ENCODE measurements at regions not wholly inside any gene's neighbourhood (a gene's known extent, or its start where the extent isn't known, plus 50 kb on each side); places are given as distances from the start of the nearest gene placed in this dataset.

DNA sequence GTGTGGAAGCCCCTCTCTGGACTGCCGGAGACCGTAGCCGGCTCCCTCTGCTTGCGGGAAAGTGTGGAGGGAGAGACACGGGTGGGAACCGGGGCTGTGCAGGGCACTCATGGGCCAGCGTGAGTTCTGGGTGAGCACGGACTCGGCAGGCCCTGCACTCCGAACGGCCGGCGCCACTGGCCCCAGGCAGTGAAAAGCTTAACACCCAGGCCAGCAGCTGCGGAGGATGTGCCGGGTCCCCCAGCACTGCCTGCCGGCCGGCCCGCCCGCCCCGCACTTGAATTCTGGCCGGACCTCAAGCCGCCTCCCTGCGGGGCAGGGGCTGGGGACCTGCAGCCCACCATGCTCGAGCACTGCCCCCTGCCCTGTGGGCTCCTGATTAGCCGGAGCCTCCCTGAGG is 147.0 kb downstream of the FGF9 start:
- no peak for DNase-seq (ENCODE audit: low read depth, low spot score)

DNA sequence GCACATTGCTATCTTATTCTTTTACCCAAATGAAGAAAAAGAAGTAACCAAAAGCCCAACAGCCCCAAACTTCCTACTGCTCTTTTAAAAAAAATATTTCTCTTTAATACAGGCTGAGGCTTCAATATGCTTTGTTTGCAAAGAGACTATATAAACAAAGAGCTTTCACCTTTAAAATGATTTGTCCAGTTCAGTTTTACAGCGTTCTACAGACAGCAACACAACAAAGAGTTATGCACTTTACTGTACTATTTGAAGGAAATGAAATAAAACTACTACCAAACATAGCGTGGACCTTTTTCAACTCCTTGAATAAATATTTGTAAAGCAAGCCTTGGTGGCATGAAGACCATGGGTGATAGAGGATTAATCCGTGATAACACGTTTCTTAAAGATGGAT is 151.2 kb downstream of the FGF9 start:
- no peak for DNase-seq (ENCODE audit: low read depth, low spot score)

DNA sequence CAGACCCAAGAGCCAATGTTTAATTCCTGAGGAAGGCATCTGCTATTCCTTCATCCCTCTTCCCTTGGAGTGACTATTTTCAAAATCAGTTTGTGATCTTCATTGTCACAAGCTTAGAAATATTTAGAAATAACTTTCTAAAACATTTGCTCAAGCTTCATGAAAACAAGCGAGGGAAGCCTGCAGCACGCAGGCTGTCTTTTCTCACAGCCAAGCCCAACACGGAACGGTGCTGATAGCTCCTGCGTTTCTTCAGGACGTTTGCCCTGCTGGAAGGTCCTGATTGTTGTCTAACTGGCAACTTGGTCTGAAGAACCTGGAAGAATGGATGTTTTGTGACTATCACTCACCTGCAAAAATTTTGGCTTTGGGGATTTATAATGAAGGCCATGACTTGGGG is 152.5 kb downstream of the FGF9 start:
- DNase-seq (ENCODE audit: low read depth, low spot score): no peak

DNA sequence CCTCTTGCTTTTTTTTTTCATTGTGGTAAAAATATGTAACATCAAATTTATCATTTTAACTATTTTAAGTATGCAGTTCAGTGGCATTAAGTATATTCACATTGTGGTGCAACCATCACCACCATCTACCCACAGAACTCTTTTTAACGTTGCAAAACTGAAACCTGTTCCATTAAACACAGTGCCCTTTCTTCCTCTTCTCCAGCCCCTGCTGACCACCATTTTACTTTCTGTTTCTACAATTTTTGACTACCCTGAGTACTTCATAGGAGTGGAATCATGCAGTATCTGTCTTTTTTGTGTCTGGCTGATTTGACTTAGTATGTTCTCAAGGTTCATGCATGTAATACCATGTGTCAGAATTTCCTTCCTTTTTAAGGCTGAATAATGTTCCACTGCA is 153.1 kb downstream of the FGF9 start:
- no peak for DNase-seq (ENCODE audit: low read depth, low spot score)

DNA sequence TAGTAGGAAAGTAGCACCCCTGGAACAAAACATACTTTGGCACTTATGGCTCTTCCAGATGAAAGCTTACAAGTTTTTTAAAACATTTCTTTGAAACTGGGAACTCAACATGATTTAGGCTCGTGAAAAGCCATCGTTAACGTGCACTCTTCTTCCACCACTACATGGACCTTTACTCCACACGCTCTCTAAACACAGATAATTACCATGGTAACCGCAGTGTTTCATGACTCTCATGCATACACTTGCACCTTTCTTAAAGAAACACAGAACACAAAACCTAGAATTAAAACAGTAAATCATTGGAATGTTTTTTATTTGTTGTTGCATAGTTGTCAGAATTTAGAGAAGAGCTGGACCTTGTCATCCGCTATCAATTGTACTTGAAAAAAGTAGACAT is 154.3 kb downstream of the FGF9 start:
- DNase-seq (ENCODE audit: low read depth, low spot score): no peak

DNA sequence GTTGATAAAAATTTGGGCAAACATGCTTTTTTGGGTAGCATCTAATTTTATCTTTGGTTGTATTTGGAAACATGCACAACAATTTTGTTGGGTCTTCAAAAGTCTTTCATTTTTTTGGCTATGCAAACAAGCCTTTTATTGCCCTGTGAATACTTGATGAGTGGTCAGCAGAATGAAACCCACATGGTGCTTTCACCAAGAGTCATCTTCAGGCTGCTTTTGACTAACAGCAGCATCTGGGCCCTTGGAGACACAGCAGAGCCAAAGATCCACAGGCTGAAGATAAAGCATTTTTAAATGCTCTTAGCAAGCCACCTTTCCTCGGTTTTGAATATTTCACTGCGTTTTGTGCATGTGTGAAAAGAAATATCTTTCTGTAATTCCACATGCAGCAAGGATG is 154.9 kb downstream of the FGF9 start:
- no peak for DNase-seq (ENCODE audit: low read depth, low spot score)

DNA sequence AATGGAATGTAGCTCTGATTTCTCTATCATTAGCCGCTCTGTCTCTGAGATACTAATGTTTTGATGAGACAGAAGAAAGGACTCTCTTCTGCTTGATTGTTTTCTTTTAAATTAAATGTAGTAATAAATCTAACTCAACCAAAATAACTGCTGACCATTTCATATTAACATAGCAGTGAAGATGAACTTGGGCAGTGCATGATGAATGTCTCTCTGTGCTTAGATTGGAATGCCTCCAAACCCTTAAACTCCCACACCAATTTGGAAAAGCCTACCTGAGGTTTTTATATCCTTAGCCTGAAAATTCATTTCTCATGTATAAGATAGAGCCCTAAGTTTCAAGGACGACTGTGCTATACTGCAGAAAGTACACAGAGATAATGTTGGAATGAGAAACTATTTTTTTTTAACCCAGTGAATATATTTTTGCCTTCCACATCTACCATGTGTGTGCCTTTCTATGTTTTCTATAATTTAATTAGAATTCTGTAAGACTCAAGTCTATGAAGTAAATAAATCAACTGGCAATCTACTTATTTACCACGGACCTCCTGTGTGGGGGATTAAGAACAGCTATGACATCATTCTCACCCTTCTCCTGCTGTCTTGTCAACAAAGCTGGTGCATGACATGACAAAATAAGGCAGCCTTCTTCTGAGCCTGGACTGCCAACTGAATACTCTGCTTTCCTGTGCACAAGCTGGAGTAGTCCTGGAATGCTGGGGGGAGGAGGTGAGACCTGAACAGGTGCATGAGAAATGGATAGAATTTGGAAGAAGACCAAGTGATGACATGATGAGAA is 155.5 kb downstream of the FGF9 start:
- no peak for DNase-seq (ENCODE audit: low read depth, low spot score)

DNA sequence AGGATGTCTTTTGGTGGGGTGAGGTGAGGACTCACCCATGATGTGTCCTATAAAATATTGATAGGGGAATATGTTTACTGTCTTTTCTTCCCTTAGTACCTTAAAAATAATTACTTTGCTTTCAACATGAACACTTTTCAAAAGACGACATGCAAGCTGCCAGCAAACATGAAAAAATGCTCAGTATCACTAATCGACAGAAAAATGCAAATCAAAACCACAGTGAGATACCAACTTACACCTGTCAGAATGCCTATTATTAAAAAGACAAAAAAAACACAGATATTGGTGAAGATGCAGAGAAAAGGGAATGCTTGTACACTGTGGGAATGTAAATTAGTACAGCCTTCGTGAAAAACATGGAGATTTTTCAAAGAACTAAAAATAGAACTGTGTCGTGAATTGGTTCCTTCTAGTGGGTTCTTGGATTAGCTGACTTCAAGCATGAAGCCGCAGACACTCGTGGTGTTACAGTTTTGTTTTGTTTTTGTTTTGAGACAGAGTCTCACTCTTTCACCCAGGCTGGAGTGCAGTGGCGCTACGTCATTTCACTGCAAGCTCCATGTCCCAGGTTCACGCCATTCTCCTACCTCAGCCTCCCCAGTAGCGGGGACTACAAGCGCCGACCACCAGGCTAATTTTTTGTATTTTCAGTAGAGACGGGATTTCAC is 160.9 kb downstream of the FGF9 start:
- no peak for DNase-seq (ENCODE audit: low read depth, low spot score)

DNA sequence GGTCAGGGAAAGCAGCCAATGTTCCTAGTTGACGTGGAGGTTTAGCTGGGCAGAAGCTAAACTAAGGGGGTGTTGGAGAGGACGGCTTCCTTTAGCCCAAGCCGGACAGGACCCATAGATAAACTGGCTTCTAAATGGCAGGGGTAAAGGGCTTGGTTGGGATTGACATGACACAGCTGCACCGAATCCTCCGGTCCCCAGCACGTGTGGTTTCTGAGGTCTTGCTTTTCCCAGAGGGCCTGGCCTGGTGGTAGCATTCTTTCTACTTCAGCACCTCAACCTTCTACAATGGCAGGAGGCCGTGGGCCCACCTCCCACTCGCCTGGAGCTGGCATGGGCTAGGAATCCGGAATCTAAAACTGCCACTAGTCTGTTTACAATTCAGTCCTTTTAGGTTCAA is 163.0 kb downstream of the FGF9 start:
- DNase-seq (ENCODE audit: low read depth, low spot score): no peak

DNA sequence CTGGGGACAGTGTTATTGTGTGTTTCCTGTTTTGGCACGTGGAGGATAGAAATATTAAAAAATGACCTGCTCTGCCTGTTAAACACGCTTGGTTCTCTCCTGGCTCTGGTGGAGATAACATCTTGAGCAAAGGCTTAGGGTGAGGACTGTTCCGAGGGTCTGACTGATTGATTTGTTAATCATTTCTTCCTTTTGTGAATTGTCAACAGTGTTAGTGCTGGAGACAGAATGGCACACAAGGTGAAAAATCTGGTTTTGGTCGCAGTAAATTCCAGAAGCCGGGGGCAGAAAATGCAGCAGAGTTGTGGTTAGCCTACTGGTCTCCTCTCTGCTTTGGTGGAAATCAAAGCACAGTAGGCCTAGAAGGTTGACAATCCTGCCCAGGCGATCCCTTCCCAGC is 163.6 kb downstream of the FGF9 start:
- DNase-seq (ENCODE audit: low read depth, low spot score): no peak

DNA sequence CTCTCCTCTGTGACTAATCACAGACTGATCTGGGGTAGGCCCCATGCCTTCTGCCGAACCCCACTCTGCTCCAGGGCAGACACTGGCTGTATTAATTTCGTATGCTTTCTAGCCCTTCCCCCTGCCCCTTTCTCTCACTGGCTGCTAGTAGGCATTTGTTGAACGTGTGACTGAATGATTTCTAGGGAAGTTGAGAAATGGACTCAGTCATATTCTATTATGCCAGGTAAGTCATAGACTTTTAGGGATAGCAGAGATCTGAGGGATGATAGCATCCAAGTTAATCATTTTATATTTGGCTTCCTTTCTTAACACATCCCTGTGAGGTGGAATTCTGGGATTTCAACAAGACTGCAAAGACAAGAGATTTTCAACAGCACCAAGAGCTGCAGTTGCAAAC is 166.4 kb downstream of the FGF9 start:
- no peak for DNase-seq (ENCODE audit: low read depth, low spot score)

DNA sequence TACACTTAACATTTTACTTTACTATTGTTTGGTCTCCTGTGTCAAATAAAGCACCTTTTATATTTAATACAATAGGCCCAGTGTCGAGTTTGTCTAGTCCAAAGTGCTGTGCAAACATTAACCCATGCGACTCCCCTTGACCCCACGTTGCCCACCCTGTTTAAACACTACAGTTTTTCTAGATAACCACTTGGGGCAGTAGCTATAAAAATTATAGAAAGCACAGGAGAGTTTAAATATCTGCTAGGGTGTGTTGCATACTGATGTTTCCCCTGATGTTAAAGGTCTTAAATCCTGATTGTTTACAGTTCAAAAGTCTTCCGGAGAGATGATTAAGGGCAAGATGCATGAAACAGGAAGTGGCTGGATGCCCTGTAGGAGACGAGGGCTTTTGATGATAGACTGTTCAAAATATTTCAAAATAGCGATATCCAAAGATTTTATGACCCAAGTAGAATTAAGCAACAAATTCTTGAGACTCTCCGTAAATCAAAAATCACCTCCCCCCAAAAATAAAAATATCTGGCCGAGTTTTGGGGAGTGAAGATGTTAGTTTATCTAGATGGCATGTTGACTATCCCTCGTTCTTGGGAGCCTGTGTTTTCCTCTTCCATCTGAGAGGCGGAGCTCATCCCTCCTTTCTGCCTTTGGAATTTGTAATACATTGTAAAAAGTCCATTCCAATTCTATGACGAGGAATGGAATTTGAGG is 167.1 kb downstream of the FGF9 start:
- peak; percentile 5 for DNase-seq (ENCODE audit: low read depth, low spot score)

DNA sequence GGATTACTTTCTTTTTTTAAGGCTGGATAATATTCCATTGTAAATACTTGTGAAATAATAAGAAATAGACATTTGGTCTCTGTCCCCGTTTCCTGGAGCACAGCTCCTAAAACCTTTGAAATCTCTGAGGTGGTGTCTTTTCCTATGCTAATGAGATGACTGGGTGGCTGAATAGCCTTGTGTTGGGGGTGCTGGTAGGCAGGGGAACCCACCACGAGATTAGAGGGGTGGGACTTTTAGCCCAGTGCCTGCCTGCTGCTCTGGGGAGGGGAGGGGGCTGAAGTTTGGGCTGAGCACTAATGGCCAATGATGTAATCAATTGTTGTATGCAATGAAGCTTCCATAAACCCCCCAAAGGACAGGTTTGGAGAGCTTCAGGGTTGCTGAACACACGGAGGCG is 175.7 kb downstream of the FGF9 start:
- DNase-seq (ENCODE audit: low read depth, low spot score): no peak

DNA sequence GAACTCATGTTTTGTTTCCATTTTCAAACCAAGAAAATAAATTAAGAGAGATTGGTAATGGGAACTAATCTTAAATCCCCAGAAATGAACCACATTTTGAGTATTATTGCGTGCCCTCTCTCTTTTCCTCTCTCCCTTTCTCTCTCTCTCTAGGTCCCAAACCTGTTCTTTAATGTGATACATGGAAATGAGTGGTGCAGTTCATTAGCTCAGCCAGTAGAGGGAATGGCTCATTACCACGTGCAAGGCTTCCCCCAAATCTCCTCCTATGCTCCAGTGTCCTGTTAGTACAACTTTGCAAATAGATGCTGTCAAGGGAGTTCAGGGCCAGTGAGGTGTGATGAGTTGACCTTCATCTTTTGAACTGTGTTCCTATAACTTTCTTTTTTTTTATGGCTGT is 178.4 kb downstream of the FGF9 start:
- peak; percentile 34 for DNase-seq (ENCODE audit: low read depth, low spot score)

DNA sequence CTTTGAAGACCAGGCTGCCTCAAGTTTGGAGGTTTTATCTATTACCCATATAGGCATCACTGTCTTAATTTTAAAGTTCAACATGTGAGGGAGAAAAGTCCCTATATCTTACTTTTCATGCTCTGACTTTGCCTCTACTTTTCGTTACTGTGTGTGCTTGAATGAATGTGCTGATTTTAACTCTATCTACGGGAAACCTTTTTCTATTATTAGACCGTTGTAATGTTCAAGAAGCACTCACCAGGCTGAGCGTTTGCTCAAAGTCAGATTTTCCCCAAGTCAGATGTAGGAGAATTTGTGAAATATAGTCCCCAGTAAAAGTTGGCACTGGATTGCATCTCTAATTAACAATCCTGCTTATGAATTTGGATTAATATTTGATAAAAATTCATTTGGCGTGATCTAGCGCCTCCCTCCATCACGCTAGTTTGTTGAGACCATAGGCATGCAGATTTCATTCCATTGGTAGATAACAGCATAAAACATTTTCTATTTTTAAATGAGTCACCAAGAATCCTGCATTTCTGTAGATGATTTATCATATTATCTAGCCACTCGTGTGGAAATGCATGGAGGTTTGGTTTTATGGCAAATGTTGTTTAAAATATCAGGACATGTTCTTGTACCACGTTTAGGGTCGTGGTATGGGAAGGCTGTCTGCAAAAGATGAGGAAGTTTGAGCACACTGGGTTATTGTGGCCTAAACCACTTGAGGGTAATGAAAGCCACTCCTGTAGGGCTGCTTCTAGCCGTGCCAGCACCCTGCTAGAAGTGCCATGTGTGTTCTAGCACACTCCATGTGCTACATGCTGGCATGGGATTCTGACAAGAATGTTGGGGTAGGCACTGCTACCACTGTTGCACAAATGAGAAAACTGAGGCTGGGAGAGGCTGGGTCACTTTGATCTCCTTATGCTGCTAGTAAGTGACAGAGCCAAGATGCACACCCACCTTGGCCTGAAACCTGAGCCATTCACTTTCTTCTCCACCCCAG is 179.4 kb downstream of the FGF9 start:
- DNase-seq (ENCODE audit: low read depth, low spot score): no peak

DNA sequence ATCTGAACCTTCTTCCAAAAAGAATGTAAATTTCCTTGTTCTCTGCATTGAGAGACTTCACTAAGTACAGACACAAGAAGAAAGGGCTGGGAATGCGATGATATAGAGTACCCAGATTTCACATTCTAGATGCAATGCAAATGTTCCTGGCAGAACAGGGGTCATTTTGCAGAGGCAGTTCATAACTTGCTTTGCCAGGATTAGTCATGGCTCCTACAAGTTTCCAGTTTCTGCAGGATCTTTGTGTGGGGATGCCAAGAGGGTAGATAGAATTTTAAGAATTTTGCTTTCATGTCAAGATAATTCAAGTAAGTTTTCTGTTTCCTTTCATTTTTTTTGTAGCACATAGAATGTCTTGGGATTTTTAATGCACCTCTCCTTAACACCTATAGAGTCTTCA is 181.2 kb downstream of the FGF9 start:
- no peak for DNase-seq (ENCODE audit: low read depth, low spot score)

DNA sequence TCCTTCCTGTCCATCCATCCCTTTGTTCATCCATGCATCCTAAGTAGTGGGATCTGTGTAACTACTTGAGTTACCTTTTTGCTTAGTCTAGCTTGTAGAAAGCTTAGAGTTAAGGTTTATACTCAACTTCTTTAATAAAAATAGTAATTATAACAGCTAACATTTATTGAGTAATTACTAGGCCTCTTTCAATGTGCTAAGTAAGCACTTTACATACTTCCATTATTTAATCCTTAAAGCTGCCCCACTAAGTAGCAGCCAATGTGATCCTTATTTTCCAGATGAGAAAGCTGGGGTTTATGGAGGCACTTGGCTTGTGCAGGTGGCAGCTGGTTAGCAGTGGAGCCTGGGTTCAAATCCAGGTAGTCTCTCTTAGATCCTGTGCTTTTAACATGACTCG is 182.9 kb downstream of the FGF9 start:
- no peak for DNase-seq (ENCODE audit: low read depth, low spot score)

DNA sequence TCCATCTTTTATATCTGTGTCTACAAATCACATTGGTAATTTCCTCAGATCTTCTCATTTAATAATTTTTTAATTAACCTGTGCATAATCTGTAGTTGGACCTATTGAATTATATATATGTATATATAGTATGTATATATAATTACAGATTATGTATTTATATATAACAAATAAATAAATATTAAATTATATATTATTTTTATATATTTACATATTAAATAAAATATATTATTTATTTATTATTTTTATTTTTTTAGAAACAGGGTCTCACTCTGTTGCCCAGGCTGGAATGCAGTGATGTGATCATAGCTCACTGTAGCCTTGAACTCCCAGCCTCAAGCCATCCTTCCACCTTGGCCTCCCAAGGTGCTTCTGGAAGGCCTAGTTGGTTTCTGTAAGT is 197.9 kb downstream of the FGF9 start:
- DNase-seq (ENCODE audit: low read depth, low spot score): no peak

DNA sequence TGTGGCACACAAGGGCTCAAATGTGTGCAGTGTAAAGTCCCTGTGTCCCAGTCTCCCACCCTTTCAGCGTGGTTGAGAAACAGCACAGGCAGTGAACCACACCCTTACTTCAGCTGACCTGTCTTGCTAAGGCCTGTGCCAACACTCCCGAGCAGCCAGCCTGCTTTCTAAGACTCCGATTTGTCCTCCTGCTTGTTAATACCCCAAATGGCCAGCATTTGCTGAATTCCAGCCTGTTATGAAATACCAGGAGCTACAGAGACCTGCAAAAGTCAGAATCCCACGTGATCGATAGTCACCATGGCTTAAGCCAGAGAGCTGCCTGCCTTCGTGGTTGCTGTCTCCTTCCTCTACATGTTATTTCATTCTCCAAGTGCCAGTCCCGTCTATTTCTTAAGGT is 200.5 kb downstream of the FGF9 start:
- no peak for DNase-seq (ENCODE audit: low read depth, low spot score)

DNA sequence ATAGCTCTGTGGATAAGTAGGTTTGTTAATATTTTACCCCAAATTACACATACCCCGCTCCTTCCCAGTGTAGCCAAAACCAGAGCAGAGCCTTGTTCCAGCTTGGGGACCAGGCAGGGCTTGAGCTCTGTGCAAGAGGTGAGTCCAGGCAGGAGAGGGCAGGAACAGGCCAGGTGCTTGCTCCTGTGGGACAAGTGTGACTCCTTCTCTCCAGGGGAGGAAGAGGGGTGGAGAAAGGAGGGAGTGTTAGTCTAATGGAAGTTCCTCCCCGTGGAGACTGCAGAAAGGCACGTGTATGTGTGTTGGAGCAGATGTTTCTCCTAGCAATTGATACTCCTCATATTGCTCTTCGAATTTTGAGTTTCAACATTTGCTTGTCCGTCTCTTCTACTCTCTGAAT is 201.0 kb downstream of the FGF9 start:
- no peak for DNase-seq (ENCODE audit: low read depth, low spot score)

DNA sequence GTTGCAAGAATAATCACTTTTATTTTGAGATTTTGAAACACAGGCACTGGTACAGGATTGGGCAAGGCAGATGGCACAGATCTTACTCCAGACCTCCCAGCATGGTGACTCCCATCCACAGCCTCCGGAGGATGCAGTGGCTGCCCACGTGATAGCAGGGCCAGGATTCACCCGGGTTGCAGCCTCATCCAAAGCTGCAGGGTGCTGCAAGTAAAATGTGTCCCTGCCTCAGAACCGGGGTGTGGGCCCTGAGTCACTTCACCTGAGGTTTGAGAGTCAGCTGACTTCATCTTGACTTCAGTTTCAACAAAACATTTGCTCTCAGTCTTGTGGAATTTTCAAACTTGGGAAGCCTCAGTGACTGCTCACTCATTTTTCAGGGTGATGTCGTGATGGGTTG is 201.9 kb downstream of the FGF9 start:
- no peak for DNase-seq (ENCODE audit: low read depth, low spot score)

DNA sequence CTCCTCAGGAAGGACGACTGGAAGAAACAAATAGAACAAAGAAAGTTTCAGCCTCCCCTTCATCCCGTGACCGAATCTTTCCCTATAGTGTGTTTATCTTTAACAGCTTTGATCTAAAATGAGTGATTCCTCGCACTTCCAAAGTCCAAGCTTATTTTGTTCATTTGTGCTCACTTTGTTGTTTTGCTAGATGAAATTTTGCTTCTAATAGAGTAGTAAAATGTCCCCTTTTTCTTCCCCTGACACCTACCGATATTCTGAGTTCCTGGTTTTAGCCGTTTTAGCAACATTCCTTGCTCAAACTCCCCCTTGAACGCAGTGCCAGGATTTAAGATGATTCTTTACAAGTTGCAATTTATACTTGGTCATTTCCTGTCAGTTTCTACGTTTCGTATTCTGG is 204.2 kb downstream of the FGF9 start:
- DNase-seq (ENCODE audit: low read depth, low spot score): no peak
